ENCODE measurements at regions not wholly inside any gene's neighbourhood (a gene's known extent, or its start where the extent isn't known, plus 50 kb on each side); places are given as distances from the start of the nearest gene placed in this dataset.

DNA sequence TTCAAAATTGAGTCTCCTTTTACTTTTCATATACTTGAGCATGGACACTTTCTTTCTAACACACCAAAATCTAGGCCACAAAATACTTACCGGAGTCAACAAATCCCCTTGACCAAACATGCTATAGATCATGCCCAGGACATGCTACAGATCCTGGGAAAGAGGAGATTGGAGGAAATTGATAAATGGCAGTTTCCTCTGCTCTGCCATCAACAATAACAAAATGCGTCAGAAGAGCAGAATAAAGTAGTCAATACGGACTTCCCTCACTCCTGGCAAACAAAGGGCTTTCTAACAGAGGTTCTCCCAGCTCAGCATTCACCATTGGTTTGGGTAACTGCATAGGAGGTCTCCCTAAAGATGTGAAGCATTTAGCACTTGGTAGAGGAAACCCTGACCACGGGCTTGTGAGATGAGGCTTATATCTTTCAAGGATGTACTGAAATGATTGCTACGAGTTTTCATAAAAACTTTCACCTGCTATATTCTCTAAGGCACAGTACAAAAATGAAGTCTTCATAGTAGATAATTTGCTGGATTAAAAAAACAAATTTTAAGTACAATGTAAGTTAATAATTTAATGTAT, 283.8 kb upstream of the RUNX1 start:
- Mint-ChIP-seq H3K4me1 (ENCODE audit: insufficient read depth, unreplicated experiment) (no peaks in the 10 kb centered on the region), H3K4me3 (ENCODE audit: unreplicated experiment) (no peak overlapping the region), H3K27me3 (ENCODE audit: insufficient read depth, unreplicated experiment) (no peaks in the 10 kb centered on the region), H3K9me3 (ENCODE audit: unreplicated experiment) (peaks cover 2% of the 10 kb centered on the region), H3K36me3 (ENCODE audit: insufficient read depth, unreplicated experiment) (no peaks in the 10 kb centered on the region), H3K27ac (ENCODE audit: low read depth, unreplicated experiment) (no peak overlapping the region)
- no TSS peak for BruUV-seq (replicated peaks)
- POLR2A ChIA-PET, result no interaction called here
- CTCF ChIA-PET, result no interaction called here
- TF ChIP-seq, protein P1, sequence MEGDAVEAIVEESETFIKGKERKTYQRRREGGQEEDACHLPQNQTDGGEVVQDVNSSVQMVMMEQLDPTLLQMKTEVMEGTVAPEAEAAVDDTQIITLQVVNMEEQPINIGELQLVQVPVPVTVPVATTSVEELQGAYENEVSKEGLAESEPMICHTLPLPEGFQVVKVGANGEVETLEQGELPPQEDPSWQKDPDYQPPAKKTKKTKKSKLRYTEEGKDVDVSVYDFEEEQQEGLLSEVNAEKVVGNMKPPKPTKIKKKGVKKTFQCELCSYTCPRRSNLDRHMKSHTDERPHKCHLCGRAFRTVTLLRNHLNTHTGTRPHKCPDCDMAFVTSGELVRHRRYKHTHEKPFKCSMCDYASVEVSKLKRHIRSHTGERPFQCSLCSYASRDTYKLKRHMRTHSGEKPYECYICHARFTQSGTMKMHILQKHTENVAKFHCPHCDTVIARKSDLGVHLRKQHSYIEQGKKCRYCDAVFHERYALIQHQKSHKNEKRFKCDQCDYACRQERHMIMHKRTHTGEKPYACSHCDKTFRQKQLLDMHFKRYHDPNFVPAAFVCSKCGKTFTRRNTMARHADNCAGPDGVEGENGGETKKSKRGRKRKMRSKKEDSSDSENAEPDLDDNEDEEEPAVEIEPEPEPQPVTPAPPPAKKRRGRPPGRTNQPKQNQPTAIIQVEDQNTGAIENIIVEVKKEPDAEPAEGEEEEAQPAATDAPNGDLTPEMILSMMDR (IDR thresholded peaks at IDR 0.05; ENCODE audit: unreplicated experiment), result no peak
- intact Hi-C loops (cut with micrococcal nuclease), result no loop called here
- DNase-seq (ENCODE audit: unreplicated experiment), result no peak

DNA sequence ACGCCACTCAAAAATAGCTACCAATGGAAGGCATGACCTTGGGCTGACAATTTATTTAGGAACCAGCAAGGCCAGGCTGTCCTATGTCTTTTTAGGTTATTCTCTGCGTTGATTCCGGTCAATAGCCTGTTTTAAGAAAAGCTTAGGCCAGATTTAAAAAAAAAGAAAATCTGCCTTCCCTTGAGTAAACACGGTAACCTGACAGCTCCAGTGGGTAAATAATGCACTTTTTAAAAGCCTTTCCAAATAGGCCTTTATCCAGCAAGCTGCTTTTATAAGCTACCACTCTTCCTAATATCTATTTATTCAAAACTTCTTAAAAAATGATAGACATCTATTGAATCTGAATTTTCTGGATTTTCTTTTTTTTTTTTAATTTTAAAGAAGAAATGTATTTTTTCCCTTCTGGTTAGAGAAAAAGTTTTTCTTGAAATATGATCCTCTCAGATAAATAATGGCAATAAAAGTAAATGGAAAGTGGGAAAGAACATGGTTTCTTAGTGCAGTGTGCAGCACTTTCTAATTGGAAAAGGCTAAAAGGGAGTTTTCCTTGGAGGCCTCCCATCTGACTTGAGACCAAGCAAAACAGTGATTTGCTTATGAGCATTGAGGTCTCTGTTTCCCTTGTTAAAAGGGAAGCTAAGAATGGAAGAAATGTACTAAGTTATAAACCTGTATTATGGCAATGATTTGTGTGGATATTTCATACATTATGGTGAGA, 281.0 kb upstream of the RUNX1 start:
- Mint-ChIP-seq H3K27me3 (ENCODE audit: insufficient read depth, unreplicated experiment) (no peaks in the 10 kb centered on the region), H3K4me1 (ENCODE audit: insufficient read depth, unreplicated experiment) (no peaks in the 10 kb centered on the region), H3K27ac (ENCODE audit: low read depth, unreplicated experiment) (no peak overlapping the region), H3K9me3 (ENCODE audit: unreplicated experiment) (no peaks in the 10 kb centered on the region), H3K36me3 (ENCODE audit: insufficient read depth, unreplicated experiment) (no peaks in the 10 kb centered on the region), H3K4me3 (ENCODE audit: unreplicated experiment) (no peak overlapping the region)
- BruUV-seq (replicated peaks), result no TSS peak
- intact Hi-C loops (cut with micrococcal nuclease), result no loop called here
- DNase-seq (ENCODE audit: unreplicated experiment), result no peak
- TF ChIP-seq, protein P1 (IDR thresholded peaks at IDR 0.05; ENCODE audit: unreplicated experiment), result no peak
- CTCF ChIA-PET, result no interaction called here
- POLR2A ChIA-PET, result no interaction called here

DNA sequence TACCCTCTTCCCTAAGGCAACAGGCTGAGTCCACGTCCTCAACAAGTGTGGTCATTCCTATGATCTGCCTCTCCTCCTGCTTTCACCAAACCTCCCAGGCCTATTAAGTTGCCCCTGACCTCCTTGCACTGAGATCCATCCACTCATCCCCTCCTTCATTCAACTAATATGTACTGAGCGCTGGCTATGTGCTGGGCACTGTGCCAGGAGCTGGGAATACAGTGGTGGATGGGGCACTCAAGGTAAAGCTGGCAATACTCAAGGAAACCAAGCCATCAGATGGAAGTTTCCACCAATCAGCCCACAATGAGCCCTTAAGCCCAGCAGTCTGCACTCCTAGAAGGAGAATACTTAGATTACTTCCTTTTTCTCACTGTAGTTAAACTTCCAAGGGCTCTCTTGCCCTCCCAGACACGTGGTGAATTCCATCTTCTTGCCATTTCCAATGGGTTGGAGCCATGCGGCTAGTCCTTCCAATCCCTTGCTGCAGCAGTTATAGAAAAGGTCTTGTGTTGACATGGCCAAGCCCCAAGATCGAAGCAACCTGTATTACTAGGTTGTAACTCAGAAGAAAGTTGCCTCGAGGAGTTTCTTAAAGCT, 279.9 kb upstream of the RUNX1 start:
- H3K36me3 Mint-ChIP-seq (ENCODE audit: insufficient read depth, unreplicated experiment), result no peaks in the 10 kb centered on the region
- H3K27me3 Mint-ChIP-seq (ENCODE audit: insufficient read depth, unreplicated experiment), result no peaks in the 10 kb centered on the region
- no peak overlapping the region for H3K4me3 Mint-ChIP-seq (ENCODE audit: unreplicated experiment)
- ChIA-PET CTCF (interaction anchor here (1.0 kb wide), 1 partner anchor 583 kb away, joined by 3 read pairs; no protein-coding TSS in a partner anchor), POLR2A (no interaction called here)
- peaks cover 9% of the 10 kb centered on the region for H3K4me1 Mint-ChIP-seq (ENCODE audit: insufficient read depth, unreplicated experiment)
- H3K27ac Mint-ChIP-seq (ENCODE audit: low read depth, unreplicated experiment), result no peak overlapping the region
- BruUV-seq (replicated peaks), result no TSS peak
- H3K9me3 Mint-ChIP-seq (ENCODE audit: unreplicated experiment), result no peaks in the 10 kb centered on the region
- no peak for DNase-seq (ENCODE audit: unreplicated experiment)
- TF ChIP-seq, protein P1 (IDR thresholded peaks at IDR 0.05; ENCODE audit: unreplicated experiment), result no peak
- intact Hi-C loops (cut with micrococcal nuclease), result no loop called here

DNA sequence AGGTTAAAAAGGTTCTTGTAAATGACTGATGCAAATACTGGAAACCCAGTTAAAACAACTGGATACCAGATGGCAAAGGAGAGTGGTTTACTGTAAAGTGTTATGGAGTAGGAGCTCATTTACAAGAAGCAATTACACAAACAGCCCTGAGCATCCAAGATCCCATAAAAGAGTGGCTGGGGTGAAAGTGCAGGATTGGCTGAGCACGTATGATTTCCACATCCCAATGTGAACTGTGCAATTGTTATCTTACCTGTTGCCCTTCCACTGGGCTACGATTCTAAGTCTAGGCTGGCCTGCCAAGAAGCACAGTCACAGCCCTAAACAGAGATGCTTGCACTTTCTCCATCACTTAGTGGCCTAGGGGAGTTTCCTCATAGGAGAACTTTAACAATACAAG, 277.6 kb upstream of the RUNX1 start:
- intact Hi-C loops (cut with micrococcal nuclease), result no loop called here
- Mint-ChIP-seq H3K4me3 (ENCODE audit: unreplicated experiment) (no peak overlapping the region), H3K27me3 (ENCODE audit: insufficient read depth, unreplicated experiment) (no peaks in the 10 kb centered on the region), H3K27ac (ENCODE audit: low read depth, unreplicated experiment) (no peak overlapping the region), H3K36me3 (ENCODE audit: insufficient read depth, unreplicated experiment) (no peaks in the 10 kb centered on the region), H3K4me1 (ENCODE audit: insufficient read depth, unreplicated experiment) (peaks cover 9% of the 10 kb centered on the region), H3K9me3 (ENCODE audit: unreplicated experiment) (no peaks in the 10 kb centered on the region)
- ChIA-PET POLR2A (no interaction called here), CTCF (no interaction called here)
- no peak for DNase-seq (ENCODE audit: unreplicated experiment)
- TF ChIP-seq, protein P1 (IDR thresholded peaks at IDR 0.05; ENCODE audit: unreplicated experiment), result no peak
- BruUV-seq (replicated peaks), result no TSS peak

All from MCF 10A (cell line).